CD4-positive, alpha-beta T cell treated with Interleukin-2 at 100 ng/mL for 4 hours (primary cell): ENCODE measurements at regions not wholly inside any gene's neighbourhood (a gene's known extent, or its start where the extent isn't known, plus 50 kb on each side); places are given as distances from the start of the nearest gene placed in this dataset.

Experiments used
- DNase-seq: peaks from one replicate; pipeline ENCODE4 v3.0.0-alpha.2; 2020; ENCODE audit warnings: low spot score

GRCh38 chr21:39105341-39105765 is 77.9 kb downstream of the PSMG1 start:
- no peak for DNase-seq

DNA sequence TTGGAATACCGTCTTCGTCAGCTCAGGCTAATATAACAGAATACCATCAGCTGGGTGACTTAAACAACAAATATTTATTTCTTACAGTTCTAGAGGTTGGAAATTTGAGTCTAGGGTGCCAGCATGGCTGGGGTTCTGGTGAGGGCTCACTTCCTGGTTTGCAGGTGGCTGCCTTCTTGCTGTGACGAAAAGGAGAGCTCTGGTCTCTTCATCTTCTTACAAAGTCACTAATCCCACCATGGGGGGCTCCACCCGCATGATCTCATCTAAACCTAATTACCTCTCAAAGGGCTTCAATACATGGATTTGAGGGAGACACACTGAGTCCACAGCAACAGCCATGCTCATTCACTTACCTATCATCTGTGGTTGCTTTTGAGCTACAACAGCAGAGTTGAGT is 78.3 kb downstream of the PSMG1 start:
- DNase-seq = no peak

GRCh38 chr21:39103689-39104088 is 79.6 kb downstream of the PSMG1 start:
- DNase-seq = no peak

- DNase-seq = no peak
Observed at GRCh38 chr21:39099859-39100258, 83.4 kb downstream of the PSMG1 start.

DNA sequence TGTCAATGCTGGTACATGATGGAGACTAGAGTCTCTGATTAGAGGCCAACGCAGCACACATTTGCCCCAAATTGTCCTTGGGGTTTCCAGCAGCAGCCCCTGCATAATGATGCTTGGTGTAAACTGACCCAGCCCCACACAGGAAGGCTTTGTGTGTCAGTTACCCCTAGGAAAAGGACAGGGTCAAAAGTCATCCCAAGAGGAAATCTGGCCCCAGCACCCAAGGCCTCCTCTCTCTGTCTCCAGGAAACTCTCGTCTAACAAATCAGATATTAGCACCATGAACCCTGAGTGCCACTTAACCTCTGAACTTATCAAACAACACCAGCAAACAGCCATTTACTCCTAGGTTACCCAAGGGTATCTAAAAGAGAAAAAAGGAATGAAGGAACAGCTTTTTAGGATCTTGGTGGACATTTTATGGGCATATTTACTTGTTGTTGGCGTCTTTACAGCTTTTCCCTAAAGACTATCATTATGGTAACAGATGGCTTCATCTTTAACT is 84.5 kb downstream of the PSMG1 start:
- DNase-seq = no peak

DNA sequence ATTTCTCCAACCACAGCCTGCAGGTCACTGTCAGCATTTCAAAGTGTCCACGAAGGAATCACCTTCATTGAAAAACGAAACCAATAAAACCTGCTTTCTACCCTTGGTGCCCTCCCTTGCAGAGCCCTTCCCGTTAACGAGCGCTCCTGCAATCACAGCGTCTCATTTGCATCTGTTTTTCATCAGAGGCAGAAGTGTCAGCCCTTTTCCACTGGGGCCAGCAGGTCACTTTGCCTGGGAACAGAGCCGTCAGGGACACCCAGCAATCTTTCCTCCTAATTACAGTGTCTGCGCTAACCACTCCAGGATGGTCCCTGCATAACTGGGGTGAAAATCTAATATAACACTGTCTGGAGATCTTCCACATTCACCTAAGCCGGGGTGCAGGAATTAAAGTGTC is 85.3 kb downstream of the PSMG1 start:
- DNase-seq = no peak

DNA sequence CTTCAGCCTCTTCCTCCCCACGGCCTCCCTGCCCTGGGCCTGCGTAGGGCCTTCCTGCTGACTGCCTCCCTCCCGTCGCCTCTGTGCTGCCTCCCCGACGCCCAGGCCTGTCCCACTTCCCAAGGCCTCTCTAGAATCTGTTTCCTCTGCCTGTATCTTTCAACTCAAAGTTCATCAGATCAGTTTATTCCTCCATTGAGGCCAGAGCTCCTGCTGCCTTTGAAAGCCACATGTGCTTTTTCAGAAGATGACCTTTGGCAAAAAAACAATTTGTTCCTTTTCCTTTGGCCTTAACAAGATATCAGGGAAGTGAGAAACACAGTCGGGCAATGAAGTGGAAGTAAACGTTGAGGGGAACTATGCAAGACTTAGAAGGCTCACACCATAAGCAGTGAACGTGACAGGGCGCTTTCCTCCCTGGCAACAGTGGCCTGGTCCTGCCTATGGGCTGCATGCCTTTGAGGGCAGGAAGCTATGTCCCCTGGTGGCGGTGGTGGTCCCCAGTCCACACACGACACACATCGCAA is 85.9 kb downstream of the PSMG1 start:
- no peak for DNase-seq

DNA sequence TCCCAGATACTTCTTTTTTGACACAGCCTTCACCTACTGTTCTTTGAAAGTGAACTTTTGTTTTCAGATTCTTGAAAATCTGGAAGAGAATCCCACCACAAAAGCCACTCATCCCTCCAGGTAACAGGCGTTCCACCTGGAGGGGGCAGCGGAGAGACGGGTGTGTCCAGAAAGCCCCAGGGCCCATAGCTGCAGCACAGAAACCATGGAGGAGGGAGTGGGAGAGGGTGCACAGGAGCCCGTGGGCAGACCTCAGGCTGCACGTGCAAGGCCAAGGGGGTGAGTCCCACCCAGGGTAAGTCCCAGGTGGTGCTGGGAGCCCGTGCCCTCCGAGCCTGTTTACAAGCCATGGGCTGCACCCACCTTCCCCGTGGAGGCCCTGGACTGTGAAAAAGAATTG is 86.5 kb downstream of the PSMG1 start:
- no peak for DNase-seq

DNA sequence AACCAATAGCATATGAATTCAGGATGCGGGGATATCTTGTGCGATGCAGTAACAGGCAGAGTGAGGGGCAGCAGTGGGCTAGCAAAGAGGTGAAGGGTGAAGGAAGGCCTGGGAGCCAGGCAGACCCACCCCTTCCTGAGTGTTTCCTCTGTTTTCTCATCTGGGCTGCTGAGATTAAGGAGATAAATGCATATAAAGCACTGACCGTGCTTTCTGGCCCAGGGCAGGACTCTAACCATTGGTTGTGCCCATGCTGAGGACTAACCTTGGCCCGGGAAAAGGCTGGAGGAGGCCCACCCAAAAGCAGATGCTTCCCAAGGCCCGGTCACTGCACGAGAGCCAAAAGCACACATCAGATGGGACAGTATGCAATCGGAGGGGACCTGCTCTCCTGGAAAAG is 87.6 kb downstream of the PSMG1 start:
- DNase-seq = no peak

DNA sequence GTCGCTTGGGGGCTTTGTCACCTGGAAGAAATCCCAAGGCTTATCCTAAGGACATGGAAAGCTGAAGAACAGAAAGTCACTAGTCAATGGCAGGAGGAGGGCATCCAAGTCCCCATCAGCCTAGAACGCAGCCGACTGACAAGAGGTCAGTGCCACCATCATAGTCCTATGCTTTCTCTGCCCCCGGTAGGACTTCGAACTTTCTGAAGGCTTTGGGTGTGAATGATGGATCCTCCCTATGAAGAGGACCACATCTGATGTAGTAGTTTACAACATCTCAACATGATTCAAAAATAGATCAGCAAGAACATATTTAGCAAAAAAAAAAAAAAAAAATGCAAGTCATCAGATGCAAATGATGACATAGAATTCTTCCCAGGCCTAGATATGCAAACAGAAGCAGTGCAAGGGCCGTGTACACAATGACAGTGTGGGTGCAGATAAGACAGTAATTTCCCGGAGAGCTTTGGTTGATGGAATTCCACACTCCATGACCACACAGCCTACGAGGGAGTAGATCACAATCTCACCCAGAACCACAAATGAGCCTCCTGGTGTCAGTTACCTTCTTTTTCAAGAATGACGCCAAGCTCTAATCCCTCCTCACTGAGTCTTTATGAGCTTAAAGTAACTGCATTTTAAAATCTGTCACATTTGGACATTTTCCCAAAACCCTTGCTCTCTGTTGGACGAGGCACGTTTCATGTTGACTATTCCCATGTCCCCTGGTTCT is 88.2 kb downstream of the PSMG1 start:
- no peak for DNase-seq

GRCh38 chr21:39094087-39094780 is 89.0 kb downstream of the PSMG1 start:
- peak; percentile 13 for DNase-seq

DNA sequence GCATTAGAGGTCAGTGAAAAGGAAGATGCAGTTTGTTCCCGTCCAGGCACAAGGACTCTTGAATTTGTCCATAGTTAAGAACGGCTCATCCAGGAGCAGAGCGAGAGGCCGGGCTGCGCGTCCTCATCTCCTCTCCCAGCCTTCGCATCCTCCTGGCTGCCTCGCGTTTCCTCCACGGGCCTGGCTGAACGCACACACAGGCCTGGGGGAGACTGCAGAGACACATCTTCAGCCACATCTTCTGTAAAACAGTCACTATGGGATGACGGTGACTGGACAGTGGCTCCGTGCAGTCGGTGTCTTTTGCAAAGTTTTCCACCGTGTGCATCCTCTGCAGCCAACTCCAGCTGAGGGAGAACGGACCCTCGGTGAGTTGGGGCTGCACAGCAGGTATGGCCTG is 89.7 kb downstream of the PSMG1 start:
- no peak for DNase-seq

- no peak for DNase-seq
Observed at GRCh38 chr21:39088831-39089380, 94.3 kb downstream of the PSMG1 start.

GRCh38 chr21:39088031-39088370 is 95.2 kb downstream of the PSMG1 start:
- no peak for DNase-seq

GRCh38 chr21:39087238-39088030 is 95.8 kb downstream of the PSMG1 start:
- no peak for DNase-seq

DNA sequence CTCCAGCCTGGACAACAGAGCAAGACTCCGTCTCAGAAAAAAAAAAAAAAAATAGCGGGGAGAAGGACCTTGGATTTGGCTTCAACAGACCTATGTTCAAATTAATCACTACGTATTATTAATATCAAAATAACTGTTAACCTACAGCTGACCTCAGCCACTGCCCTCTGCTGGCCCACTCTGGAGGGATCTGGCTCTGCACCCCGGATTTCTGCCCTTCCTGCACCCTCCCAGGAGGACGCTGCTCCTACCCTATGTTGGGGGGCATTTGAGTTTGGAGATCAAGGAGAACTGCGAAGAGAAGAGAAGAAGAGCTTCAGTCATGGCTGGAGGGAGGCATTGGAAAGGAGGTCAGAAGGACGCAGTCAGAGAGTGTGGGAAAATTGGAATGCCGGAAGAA is 96.7 kb downstream of the PSMG1 start:
- no peak for DNase-seq

DNA sequence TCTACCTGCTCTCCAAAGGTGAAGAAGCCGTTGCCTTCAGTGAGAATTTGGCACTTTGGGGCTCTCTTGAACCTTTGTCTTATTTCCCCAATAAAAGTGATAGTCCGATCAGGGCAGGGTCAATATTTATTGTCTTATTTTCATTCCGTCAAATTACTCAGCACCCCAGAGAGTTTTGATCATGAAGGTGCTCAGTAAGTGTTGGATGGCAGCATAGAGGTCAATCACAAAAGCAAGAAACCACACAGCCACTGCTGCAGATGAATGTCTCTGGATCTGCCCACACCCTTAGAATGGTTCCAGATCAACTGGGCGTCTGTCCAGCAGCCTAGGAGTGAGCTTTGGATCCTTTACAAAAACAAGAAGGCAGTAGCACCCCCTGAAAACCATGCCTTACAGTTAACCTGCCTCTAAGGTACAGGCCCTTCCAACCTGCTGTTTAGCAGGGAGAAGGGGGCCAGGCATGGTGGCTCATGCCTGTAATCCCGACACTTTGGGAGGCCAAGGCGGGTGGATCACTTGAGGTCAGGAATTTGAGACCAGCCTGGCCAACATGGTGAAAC is 97.3 kb downstream of the PSMG1 start:
- no peak for DNase-seq

- DNase-seq = no peak
Observed at GRCh38 chr21:39084979-39085729, 98.1 kb downstream of the PSMG1 start.

GRCh38 chr21:39084073-39084472 is 99.2 kb downstream of the PSMG1 start:
- no peak for DNase-seq

DNA sequence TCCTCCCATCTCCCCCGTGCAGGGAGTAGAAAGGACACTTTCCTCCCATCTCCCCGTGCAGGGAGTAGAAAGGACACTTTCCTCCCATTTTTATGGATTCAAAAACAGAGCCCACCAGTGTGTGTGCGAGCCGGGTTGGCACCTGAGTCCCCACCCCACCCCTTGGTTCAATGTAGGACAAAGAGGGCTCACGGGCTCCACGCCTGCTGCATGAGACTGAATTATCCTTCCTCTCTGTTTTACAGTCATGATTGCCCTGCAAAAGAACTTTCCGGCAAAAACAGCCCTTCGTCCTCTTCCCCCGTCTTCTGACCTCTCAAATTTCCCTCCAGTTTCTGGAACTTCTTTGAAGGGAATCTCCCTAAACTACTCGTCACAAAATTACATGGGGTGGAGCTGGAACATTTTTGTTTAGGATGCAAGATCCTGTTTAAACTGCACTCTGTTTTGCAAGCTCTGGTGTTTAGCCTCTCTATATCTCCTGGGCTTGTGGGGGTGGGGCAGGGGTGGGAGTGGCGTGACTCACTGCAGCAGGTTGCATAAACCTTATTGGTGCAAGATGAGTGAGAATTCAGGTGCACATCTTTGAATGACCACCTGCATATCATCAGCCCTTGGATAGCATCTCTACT is 99.8 kb downstream of the PSMG1 start:
- no peak for DNase-seq
